Mesothelial cell of epicardium (in vitro differentiated cells): ENCODE measurements at regions not wholly inside any gene's neighbourhood (a gene's known extent, or its start where the extent isn't known, plus 50 kb on each side); places are given as distances from the start of the nearest gene placed in this dataset.

Source experiments
- DNase-seq, 2 experiments: peaks; one replicate each; pipeline ENCODE4 v3.0.0; 2021; ENCODE audit warnings: low spot score in 2 of 2; ENCODE audit not compliant: unreplicated experiment in 2 of 2
- H3K27ac Mint-ChIP-seq: 2 replicates; pipeline ENCODE4 v1.8.0; 2021; ENCODE audit warnings: mixed read lengths
- H3K27me3 Mint-ChIP-seq: 2 replicates; pipeline ENCODE4 v1.8.0; 2021; ENCODE audit warnings: low read depth, mixed read lengths
- H3K36me3 Mint-ChIP-seq: 2 replicates; pipeline ENCODE4 v1.8.0; 2021; ENCODE audit warnings: mixed read lengths
- H3K4me1 Mint-ChIP-seq: 2 replicates; pipeline ENCODE4 v1.8.0; 2021; ENCODE audit warnings: mixed read lengths
- H3K4me3 Mint-ChIP-seq: 2 replicates; pipeline ENCODE4 v1.8.0; 2021; ENCODE audit warnings: mild to moderate bottlenecking, moderate library complexity, mixed read lengths
- H3K9me3 Mint-ChIP-seq: 2 replicates; pipeline ENCODE4 v1.8.0; 2021; ENCODE audit warnings: mixed read lengths
- CTCF ChIP-seq: fragments of 200-600 bp; sonication (generic); IDR thresholded peaks from one replicate; pipeline ENCODE4 v1.5.0; 2021; ENCODE audit warnings: antibody characterized with exemption; ENCODE audit not compliant: unreplicated experiment

GRCh38 chr13:50679321-50679720 lies 164.2 kb downstream of the DLEU7 start:
- Mint-ChIP-seq H3K27me3 (no peaks in the 10 kb centered on the region), H3K27ac (no peak overlapping the region), H3K36me3 (no peaks in the 10 kb centered on the region), H3K9me3 (no peaks in the 10 kb centered on the region), H3K4me1 (no peaks in the 10 kb centered on the region), H3K4me3 (no peak overlapping the region)
- no peak for DNase-seq
- no peak for TF ChIP-seq CTCF

- Mint-ChIP-seq H3K36me3 (no peaks in the 10 kb centered on the region), H3K4me1 (peaks cover 6% of the 10 kb centered on the region), H3K4me3 (no peak overlapping the region), H3K27me3 (no peaks in the 10 kb centered on the region), H3K27ac (no peak overlapping the region), H3K9me3 (no peaks in the 10 kb centered on the region)
- no peak for TF ChIP-seq CTCF
- no peak for DNase-seq
These were observed 161.5 kb downstream of the DLEU7 start for GRCh38 chr13:50682002-50682401.

GRCh38 chr13:50682966-50683365 lies 160.5 kb downstream of the DLEU7 start:
- Mint-ChIP-seq H3K27me3 (no peaks in the 10 kb centered on the region), H3K36me3 (no peaks in the 10 kb centered on the region), H3K9me3 (no peaks in the 10 kb centered on the region), H3K4me1 (peaks cover 6% of the 10 kb centered on the region), H3K4me3 (no peak overlapping the region), H3K27ac (no peak overlapping the region)
- DNase-seq, result no peak
- no peak for TF ChIP-seq CTCF

GRCh38 chr13:50684366-50684765 lies 159.1 kb downstream of the DLEU7 start:
- no peak for TF ChIP-seq CTCF
- H3K4me1 Mint-ChIP-seq, result peaks cover 6% of the 10 kb centered on the region
- H3K27ac Mint-ChIP-seq, result no peak overlapping the region
- no peaks in the 10 kb centered on the region for H3K9me3 Mint-ChIP-seq
- no peaks in the 10 kb centered on the region for H3K36me3 Mint-ChIP-seq
- DNase-seq, result no peak
- no peak overlapping the region for H3K4me3 Mint-ChIP-seq
- no peaks in the 10 kb centered on the region for H3K27me3 Mint-ChIP-seq

GRCh38 chr13:50685491-50685890 lies 158.0 kb downstream of the DLEU7 start:
- no peak for DNase-seq
- peaks cover 6% of the 10 kb centered on the region for H3K4me1 Mint-ChIP-seq
- H3K36me3 Mint-ChIP-seq, result no peaks in the 10 kb centered on the region
- TF ChIP-seq CTCF, result no peak
- no peaks in the 10 kb centered on the region for H3K27me3 Mint-ChIP-seq
- no peak overlapping the region for H3K4me3 Mint-ChIP-seq
- no peaks in the 10 kb centered on the region for H3K9me3 Mint-ChIP-seq
- H3K27ac Mint-ChIP-seq, result no peak overlapping the region

- H3K36me3 Mint-ChIP-seq, result no peaks in the 10 kb centered on the region
- H3K4me3 Mint-ChIP-seq, result no peak overlapping the region
- TF ChIP-seq CTCF, result no peak
- no peaks in the 10 kb centered on the region for H3K9me3 Mint-ChIP-seq
- H3K27me3 Mint-ChIP-seq, result no peaks in the 10 kb centered on the region
- DNase-seq, result no peak
- peaks cover 6% of the 10 kb centered on the region for H3K4me1 Mint-ChIP-seq
- no peak overlapping the region for H3K27ac Mint-ChIP-seq
These were observed 157.5 kb downstream of the DLEU7 start for GRCh38 chr13:50685956-50686355.
